OCI-LY7 (cell line): ENCODE measurements at regions not wholly inside any gene's neighbourhood (a gene's known extent, or its start where the extent isn't known, plus 50 kb on each side); places are given as distances from the start of the nearest gene placed in this dataset.
"Not testable (repeated sequence)": the region's sequence is repeated elsewhere in the genome, so short reads cannot be mapped to it uniquely, and the experiment has no call there.

Experiments used
- BruUV-seq: library from RNA; stranded (reverse); fragments of 400-500 nt; replicated peaks from 2 replicates; lab custom pipeline; 2021; lab: Mats Ljungman, UMichigan
- CTCF ChIA-PET: fragments of 300-600 bp; sonication (Branson Sonifier 250); formaldehyde crosslinking; loops from one replicate; lab custom pipeline; 2022; ENCODE audit warnings: antibody characterized with exemption; ENCODE audit not compliant: unreplicated experiment; lab: Charles Lee
- POLR2A ChIA-PET: fragments of 300-600 bp; sonication (Branson Sonifier 250); formaldehyde crosslinking; loops from one replicate; lab custom pipeline; 2022; ENCODE audit warnings: antibody characterized with exemption; lab: Charles Lee
- DNase-seq: peaks from one replicate; pipeline ENCODE4 v3.0.0-alpha.2; 2015; ENCODE audit warnings: low spot score
- H2AFZ ChIP-seq: fragments of 200-600 bp; sonication (generic), shearing (Covaris generic); 2 replicates; pipeline ENCODE4 v1.6.1; 2014; ENCODE audit warnings: mild to moderate bottlenecking, antibody characterized with exemption, low read length, moderate library complexity
- H3K27ac ChIP-seq: fragments of 200-600 bp; sonication (generic); 2 replicates; pipeline ENCODE4 v1.5.1; 2014; ENCODE audit warnings: mixed run types, low read depth, mild to moderate bottlenecking, moderate library complexity, low read length, inconsistent platforms; ENCODE audit not compliant: poor library complexity, severe bottlenecking
- H3K36me3 ChIP-seq: fragments of 200-600 bp; sonication (generic); 2 replicates; pipeline ENCODE4 v1.6.1; 2014; ENCODE audit warnings: mild to moderate bottlenecking, antibody characterized with exemption, low read length, moderate library complexity, mixed read lengths; ENCODE audit not compliant: insufficient read depth
- H3K4me1 ChIP-seq: fragments of 200-600 bp; sonication (generic); 2 replicates; pipeline ENCODE4 v1.5.1; 2014; ENCODE audit warnings: mild to moderate bottlenecking, low read length; ENCODE audit not compliant: insufficient read depth, poor library complexity, severe bottlenecking
- H3K4me2 ChIP-seq: fragments of 200-600 bp; sonication (generic); 2 replicates; pipeline ENCODE4 v1.6.1; 2014; ENCODE audit warnings: mild to moderate bottlenecking, low read length
- H3K4me3 ChIP-seq: fragments of 200-600 bp; sonication (generic); 2 replicates; pipeline ENCODE4 v1.5.1; 2014; ENCODE audit warnings: mild to moderate bottlenecking, low read depth, low read length; ENCODE audit not compliant: poor library complexity, severe bottlenecking
- H3K79me2 ChIP-seq: fragments of 200-600 bp; sonication (generic); 2 replicates; pipeline ENCODE4 v1.6.1; 2016; ENCODE audit warnings: low read depth, mild to moderate bottlenecking, low read length, moderate library complexity, mixed read lengths; ENCODE audit not compliant: insufficient read depth
- H3K9me2 ChIP-seq: fragments of 200-600 bp; sonication (generic); 2 replicates; pipeline ENCODE4 v1.6.1; 2016; ENCODE audit warnings: mild to moderate bottlenecking, low read length, mixed read lengths; ENCODE audit not compliant: insufficient read depth
- H3K9me3 ChIP-seq: fragments of 200-600 bp; sonication (generic); 2 replicates; pipeline ENCODE4 v1.6.1; 2014; ENCODE audit warnings: mild to moderate bottlenecking, mixed run types, low read length, mixed read lengths
- H4K20me1 ChIP-seq: fragments of 200-600 bp; sonication (generic); 2 replicates; pipeline ENCODE4 v1.6.1; 2014; ENCODE audit warnings: mild to moderate bottlenecking, antibody characterized with exemption, low read length, moderate library complexity, mixed read lengths; ENCODE audit not compliant: insufficient read depth
- EZH2phosphoT487 ChIP-seq: fragments of 200-600 bp; sonication (generic); IDR thresholded peaks from 2 replicates; pipeline ENCODE4 v1.6.1; 2018; ENCODE audit warnings: low read depth, borderline replicate concordance, mild to moderate bottlenecking, mixed run types, antibody characterized with exemption, low read length, moderate library complexity, mixed read lengths
- intact Hi-C: fragments of 100-400 bp; cut with micrococcal nuclease; formaldehyde crosslinking; loops from one replicate; pipeline ENCODE4 v1.10.0; 2022; ENCODE audit not compliant: unreplicated experiment
- TF ChIP-seq, protein P1 (sequence below): fragments of 200-600 bp; sonication (generic); conservative IDR thresholded peaks from 2 replicates; pipeline ENCODE4 v1.5.1; 2014; ENCODE audit warnings: mild to moderate bottlenecking, antibody characterized with exemption, low read length, moderate library complexity, mixed read lengths

DNA sequence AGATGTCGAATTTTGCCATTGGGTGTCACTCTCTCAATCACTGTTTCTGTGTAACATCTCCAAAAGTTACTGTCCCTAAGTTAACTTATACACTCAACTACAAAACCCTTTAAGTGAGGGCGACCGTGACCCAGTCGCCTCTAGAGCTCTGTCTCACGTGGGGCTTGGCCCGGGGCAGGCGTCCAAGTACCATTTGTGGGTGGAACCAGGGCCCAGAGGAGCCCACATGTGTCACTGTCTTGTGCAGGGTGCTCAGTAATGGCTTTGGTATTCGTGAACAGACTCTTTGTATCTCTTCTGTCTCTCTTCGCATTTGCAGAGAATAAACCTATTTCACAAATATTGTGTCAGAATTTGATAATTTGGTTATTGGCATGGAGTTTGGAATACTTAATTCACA lies 109.9 kb upstream of the THBS2 start:
- Histone ChIP-seq H2AFZ (no peak overlapping the region), H3K9me2 (no peaks in the 10 kb centered on the region), H3K27ac (no peak overlapping the region), H3K4me2 (no peak overlapping the region), H4K20me1 (no peaks in the 10 kb centered on the region), H3K4me1 (no peaks in the 10 kb centered on the region), H3K9me3 (no peaks in the 10 kb centered on the region), H3K36me3 (no peaks in the 10 kb centered on the region), H3K79me2 (no peaks in the 10 kb centered on the region), H3K4me3 (no peak overlapping the region)
- ChIA-PET CTCF (no interaction called here), POLR2A (interaction anchor here (1.2 kb wide), 1 partner anchor 11 kb away, joined by 3 read pairs; no protein-coding TSS in a partner anchor)
- intact Hi-C loops: no loop called here
- TF ChIP-seq EZH2phosphoT487: no peak
- TF ChIP-seq, protein P1, sequence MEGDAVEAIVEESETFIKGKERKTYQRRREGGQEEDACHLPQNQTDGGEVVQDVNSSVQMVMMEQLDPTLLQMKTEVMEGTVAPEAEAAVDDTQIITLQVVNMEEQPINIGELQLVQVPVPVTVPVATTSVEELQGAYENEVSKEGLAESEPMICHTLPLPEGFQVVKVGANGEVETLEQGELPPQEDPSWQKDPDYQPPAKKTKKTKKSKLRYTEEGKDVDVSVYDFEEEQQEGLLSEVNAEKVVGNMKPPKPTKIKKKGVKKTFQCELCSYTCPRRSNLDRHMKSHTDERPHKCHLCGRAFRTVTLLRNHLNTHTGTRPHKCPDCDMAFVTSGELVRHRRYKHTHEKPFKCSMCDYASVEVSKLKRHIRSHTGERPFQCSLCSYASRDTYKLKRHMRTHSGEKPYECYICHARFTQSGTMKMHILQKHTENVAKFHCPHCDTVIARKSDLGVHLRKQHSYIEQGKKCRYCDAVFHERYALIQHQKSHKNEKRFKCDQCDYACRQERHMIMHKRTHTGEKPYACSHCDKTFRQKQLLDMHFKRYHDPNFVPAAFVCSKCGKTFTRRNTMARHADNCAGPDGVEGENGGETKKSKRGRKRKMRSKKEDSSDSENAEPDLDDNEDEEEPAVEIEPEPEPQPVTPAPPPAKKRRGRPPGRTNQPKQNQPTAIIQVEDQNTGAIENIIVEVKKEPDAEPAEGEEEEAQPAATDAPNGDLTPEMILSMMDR: no peak
- no TSS peak for BruUV-seq
- DNase-seq: no peak

DNA sequence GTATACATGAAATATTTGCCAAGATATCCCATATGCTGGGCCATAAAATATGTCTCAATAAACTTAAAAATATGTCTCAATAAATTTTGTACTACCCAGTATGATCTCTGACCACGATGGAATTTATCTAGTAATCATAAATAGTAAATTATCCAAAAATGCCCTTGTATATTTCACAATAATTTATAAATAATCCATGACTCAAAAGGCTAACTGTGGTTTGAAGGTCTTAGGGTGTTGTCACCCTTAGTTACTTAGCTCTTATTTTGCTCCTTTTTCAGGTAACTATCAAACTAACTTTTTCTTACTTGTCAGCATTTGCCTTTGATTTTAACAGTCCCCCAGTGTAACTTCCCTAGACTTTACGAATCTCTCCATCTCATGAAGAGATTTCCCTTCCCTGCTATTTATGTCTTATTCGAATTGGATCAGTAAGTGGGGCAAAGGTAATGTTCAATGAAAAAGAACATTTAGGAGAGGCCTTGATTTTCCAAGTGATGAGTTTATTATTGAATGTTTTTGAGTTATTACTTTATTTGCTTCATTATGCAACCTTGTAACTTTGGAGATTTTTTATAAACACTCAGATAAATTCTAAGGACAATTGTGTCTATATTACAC lies 109.0 kb upstream of the THBS2 start:
- H2AFZ ChIP-seq: no peak overlapping the region
- no peak overlapping the region for H3K4me2 ChIP-seq
- POLR2A ChIA-PET: interaction anchor here (1.2 kb wide), 1 partner anchor 12 kb away, joined by 3 read pairs; no protein-coding TSS in a partner anchor
- CTCF ChIA-PET: no interaction called here
- no peaks in the 10 kb centered on the region for H3K79me2 ChIP-seq
- no peak overlapping the region for H3K27ac ChIP-seq
- no peaks in the 10 kb centered on the region for H3K9me3 ChIP-seq
- no peak overlapping the region for H3K4me3 ChIP-seq
- no peaks in the 10 kb centered on the region for H3K36me3 ChIP-seq
- no TSS peak for BruUV-seq
- no peaks in the 10 kb centered on the region for H3K4me1 ChIP-seq
- DNase-seq: no peak
- no peaks in the 10 kb centered on the region for H3K9me2 ChIP-seq
- TF ChIP-seq, protein P1: no peak
- TF ChIP-seq EZH2phosphoT487: no peak
- no peaks in the 10 kb centered on the region for H4K20me1 ChIP-seq
- intact Hi-C loops: no loop called here

DNA sequence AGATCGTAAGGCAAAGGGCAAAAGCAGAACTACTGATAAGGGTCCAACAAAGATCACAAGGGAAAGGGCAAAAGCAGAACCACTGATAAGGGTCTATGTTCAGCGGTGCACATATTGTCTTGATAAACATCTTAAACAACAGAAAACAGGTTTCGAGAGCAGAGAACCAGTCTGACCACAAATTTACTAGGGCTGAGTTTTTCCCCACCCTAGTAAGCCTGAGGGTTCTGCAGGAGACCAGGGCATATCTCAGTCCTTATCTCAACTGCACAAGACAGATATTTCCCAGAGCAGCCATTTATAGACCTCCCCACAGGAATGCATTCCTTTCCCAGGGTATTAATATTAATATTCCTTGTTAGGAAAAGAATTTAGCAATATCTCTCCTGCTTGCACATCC lies 101.4 kb upstream of the THBS2 start:
- BruUV-seq, DNase-seq, H4K20me1 ChIP-seq, H3K4me1 ChIP-seq, POLR2A ChIA-PET, H3K4me2 ChIP-seq, H3K36me3 ChIP-seq, H3K9me3 ChIP-seq, CTCF ChIA-PET, H3K4me3 ChIP-seq, H3K27ac ChIP-seq, H3K79me2 ChIP-seq, H3K9me2 ChIP-seq, H2AFZ ChIP-seq, intact Hi-C loops: not testable (repeated sequence)
